ENCODE measurements at regions not wholly inside any gene's neighbourhood (a gene's known extent, or its start where the extent isn't known, plus 50 kb on each side); places are given as distances from the start of the nearest gene placed in this dataset.
A peak's percentile ranks its signal among the peaks of the same experiment; 100 is the strongest.
"Not testable (repeated sequence)": the region's sequence is repeated elsewhere in the genome, so short reads cannot be mapped to it uniquely, and the experiment has no call there.

DNA sequence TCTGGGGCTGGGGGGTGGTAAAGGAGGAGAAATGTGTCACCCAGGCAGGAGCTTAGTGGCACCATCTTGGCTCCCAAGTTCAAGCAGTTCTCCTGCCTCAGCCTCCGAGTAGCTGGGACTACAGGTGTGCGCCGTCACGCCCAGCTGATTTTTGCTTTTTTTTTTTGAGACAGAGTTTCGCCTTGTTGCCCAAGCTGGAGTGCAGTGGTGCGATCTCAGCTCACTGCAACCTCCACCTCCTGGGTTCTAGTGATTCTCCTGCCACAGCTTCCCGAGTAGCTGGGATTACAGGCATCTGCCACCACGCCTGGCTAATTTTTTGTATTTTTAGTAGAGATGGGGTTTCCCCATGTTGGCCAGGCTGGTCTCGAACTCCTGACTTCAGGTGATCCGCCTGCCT lies 82.1 kb upstream of the METTL9 start:
- not testable (repeated sequence) for DNase-seq

DNA sequence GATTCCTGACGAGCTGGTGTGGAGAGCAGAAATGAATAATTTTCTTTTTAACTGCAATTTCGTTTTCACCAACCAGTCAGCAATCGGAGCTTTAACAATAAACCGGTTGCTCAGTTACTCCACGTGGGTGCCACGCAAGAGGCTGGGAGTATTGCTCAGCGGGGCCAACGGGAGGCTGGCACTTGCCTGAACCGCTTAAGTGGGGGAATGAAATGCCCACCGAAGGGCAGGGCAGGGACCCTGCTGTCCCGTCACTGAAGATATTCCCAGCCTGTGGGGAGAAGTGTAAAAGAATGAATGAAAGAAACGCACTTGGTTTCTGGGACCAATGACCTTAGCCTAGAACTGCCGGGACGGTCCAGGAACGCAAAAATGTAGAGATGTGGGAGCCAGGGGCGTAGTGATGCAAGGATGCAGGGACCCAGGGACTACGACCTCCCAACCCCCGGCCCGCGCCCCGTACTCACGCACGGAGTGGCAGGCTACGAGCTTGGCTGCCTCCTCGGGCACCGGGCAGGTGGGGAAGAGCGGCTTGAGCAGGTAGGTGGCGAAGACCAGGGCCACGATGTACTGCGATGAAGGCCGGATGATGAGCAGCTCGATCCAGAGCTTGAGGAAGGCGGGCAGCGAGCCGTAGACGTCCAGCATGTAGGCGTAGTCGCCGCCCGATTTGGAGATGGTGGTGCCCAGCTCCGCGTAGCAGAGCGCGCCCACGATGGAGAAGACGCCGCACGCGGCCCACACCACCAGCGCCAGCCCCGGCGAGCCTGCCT lies 79.8 kb upstream of the METTL9 start:
- peak; percentile 11 for DNase-seq

DNA sequence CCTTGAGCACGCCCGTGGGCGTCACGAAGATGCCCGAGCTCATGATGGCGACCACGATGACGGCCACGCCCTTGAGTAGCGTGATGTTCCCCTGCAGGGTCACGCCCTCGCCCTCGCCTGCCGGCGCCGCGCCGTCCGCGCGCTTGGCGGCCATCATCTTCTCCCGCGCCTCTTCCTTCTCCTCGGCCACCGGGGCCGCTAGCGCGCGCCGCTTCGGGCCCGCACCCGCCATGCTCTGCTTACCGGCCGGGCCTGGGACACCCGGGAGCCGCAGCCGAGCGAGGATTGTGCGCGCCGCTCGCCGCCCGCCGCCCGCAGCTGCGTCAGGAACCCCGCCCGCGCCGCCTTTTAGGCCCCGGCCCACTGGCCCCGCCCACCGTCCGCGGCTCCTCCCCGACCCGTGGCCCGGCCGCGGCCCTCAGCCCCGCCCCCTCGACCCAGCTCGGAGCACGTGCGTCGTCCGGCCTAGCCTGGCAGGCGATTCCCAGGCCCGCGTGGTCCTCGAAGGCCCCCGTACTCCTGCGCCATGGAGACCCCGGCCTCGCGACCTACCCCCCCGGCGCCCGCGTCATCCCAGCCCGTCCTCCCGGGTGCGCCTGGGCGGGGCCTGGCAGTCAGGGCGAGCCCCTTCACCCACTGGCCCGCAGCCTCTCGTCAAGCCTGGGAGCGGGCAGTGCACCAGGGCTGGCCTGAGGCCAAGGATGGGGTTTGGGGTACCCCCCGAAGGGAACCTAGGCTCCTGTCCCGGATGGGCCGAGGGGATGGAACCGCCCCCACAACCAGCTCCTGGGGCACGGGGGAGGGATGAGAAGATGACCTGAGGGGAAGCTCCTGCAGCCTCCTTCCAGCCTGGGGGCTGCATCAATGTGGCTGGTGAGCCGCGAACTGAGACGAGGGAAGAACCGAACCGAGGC lies 79.0 kb upstream of the METTL9 start:
- DNase-seq, result peak; percentile 99

DNA sequence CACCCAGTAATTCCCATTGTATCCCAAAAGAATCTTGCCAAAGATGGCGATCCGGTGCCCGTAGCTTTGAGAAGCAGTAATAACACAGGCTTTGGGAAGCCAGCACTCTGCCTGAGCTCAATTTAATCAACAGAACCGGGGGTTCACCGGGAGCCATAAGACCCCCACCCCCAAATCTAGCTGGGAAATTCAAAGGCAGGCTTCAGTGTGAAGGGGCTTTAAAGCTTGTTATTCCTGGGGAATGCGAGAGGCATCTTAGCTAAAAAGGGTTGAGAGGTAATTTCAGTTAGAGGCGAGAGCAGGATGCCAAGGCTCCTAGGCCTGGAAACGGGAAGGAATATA lies 78.4 kb upstream of the METTL9 start:
- peak; percentile 2 for DNase-seq

DNA sequence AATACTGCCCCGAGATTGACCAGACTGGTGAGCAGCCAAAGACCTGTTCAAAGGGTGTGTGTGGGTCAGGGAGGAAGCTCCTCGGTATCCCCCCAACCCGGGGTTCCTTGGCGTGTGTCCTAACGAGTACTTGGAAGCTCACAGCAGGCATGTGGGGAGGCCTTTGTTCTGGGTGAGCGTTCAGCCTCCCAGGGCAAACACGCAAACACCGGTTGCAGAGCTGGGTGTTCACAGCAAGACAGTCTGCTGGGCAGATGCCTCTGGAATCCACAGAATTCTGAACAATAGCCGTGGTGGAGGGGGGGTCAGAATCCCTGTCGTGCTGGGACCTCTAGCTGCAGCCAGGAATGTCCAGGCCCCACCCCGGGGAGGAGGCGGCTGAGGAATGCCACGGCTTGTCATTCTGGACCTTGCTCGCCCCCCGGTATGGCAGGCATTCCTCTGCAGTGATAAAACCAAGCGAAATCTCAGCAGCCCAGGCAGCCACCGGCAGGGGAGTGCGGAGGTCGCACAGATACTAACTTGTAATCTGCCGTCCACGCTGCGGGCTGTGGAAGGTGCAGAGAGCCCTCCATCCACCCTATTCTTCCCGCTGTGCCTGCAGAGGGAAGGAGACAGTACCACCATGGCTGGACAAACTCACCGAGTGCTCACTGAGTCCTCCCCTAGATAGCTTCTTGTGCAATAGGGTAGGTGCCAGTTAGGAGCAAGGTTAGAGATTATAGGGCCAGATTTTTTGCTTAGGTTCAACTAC lies 77.8 kb upstream of the METTL9 start:
- peak; percentile 3 for DNase-seq

DNA sequence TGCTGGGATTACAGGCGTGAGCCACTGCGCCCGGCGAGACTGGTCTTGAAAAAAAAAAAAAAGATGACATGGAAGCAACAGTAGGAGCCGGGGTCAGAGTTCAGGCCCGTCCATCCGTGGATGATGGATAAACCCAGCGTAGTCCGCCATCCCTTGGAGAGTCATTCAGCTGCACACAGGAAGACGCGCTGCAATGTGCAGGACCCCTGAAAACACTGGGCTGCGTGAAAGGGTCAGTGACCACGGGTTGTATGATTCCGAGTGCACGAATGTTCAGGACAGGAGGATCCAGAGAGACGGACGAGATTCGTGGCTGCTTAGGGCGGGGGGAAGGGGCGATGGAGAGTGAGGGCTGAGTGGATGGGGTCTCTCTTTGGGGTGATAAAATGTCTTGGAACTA lies 76.5 kb upstream of the METTL9 start:
- not testable (repeated sequence) for DNase-seq

DNA sequence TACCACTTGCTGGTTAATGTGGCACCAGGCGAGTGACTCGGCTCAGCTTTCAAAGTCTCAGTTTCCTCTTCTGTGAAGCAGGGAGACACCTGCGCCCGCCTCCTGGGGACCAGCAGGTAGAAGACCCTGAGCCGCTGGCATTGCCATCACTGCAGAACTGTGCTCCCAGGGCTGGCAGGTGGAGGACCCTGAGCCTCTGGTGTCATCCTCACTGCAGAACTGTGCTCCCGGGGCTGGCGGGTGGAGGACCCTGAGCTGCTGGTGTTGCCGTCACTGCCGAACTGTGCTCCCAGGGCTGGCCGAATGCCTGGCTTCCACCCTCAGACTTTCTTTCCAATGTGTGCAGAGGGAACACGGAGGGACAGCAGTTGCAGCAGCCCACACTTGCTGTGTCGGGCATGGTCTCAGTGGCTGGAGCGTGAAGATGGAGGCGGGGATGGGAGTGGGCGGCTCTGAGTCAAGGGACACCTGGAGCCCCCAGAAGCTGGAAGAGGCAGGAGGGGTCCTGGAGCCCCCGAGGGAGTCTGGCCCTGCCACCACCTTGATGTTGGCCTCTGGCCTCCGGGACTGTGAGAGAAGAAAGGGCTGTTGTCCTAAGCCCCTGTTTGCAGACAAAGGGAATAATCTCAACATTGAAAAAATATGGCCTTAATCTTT lies 75.8 kb upstream of the METTL9 start:
- no peak for DNase-seq

DNA sequence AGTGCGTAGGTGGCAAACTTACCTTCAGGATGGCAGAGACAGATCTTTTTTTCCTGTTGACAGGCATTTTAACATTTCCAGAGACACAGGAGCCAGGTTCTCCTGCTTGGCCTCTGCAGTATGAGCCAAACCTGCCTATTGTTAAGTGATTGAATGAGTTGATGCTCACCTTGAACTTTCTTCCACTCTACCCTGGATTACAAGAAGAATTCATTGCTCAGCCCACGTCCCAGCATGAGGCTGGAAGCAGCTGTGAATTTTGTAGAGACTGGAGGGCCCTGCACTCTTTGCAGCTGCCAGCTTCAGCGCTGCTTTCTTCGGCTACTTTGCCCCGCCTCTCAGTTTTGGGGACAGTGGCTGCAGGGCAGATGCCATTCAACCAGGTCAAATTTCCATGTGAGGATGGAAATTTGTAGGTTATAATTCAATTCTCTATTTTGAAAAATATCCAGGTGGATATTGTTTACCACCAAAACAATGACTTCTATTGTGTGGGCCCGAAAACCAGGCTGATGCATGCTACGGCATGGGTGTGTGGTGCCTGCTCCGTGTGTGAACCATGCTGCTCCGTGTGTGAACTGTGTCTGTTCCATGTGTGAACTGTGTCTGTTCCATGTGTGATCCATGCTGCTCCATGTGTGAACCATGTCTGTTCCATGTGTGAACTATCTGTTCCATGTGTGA lies 75.2 kb upstream of the METTL9 start:
- no peak for DNase-seq

DNA sequence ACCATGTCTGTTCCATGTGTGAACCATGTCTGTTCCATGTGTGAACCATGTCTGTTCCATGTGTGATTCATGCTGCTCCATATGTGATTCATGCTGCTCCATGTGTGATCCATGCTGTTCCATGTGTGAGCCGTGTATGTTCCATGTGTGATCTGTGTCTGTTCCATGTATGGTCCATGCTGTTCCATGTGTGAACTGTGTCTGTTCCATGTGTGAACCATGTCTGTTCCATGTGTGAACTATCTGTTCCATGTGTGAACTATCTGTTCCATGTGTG lies 74.7 kb upstream of the METTL9 start:
- not testable (repeated sequence) for DNase-seq

DNA sequence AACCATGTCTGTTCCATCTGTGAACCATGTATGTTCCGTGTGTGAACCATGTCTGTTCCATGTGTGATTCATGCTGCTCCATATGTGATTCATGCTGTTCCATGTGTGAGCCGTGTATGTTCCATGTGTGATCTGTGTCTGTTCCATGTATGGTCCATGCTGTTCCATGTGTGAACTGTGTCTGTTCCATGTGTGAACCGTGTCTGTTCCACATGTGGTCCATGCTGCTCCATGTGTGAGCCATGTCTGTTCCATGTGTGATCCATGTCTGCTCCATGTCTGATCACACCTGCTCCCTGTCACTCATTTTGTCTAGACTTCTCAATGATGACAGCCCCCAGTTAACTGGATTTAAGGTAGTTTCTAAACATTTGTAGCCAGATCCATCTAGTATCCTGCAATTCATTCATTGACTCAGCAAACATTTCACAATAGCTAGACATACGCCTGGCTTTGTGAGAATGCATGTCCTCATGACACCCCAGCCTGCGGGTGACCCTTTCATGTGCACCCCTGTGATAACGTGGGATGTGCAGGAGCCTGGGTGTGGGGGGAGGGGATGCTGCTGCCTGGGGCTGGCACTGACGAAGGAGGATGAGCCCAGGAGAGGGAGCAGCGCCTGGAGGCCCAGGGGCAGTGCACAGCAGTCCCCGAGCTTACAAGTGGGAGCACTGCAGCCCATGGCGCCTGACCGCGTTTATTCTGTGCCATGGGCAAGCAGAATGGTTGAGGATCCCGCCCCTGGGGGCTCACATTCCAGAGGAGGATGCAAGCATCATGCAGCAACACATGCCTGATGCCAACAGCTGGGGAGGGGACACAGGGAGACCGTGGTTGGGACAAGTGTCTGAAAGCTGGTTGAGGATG lies 74.1 kb upstream of the METTL9 start:
- DNase-seq, result not testable (repeated sequence)

DNA sequence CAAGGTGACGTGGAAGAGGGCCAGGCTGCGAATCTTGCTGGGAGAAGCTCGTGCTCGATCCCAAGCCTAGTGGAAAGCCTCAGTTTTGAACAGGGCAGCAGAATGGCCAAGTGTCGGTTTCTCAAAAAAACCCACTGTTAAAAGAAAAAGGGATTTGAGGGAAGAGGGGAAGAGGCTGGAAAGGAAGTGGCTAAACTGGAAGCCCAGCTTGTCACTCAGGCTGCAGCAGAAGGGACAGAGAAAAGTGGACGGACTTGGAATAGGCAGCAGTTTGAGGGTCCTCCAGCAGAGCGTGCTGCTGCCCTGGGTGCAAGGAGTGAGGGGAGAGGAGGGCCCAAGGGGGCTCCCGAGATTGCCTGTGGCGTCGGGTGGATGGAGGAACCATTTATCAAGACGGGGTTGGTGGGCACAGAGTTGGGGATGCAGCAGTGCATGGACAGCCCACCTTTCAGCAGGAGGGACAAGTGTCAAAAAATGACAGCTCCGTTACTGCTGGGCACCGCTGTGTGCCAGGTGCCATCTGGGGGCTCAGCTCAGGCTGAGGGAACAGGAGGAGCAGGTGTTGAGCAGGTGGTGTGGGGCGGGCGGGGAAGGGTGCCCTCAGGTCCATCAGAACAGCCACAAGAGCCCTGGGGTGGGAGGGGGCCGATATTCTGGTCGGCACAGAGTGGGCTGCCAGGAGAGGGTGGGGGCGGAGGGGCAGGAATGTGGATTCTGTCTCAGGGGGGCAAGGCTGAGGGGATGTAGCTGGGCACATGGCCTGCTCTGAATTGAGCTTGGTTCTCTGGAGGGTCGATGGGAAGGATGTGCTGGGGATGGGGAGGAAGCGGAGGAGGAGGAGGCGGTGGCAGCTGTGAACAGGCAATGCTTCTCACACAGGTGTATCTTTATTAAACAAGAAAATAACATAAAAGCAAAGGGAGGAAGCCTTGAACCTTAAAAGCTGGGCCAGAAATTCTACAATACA lies 73.1 kb upstream of the METTL9 start:
- DNase-seq, result not testable (repeated sequence)

DNA sequence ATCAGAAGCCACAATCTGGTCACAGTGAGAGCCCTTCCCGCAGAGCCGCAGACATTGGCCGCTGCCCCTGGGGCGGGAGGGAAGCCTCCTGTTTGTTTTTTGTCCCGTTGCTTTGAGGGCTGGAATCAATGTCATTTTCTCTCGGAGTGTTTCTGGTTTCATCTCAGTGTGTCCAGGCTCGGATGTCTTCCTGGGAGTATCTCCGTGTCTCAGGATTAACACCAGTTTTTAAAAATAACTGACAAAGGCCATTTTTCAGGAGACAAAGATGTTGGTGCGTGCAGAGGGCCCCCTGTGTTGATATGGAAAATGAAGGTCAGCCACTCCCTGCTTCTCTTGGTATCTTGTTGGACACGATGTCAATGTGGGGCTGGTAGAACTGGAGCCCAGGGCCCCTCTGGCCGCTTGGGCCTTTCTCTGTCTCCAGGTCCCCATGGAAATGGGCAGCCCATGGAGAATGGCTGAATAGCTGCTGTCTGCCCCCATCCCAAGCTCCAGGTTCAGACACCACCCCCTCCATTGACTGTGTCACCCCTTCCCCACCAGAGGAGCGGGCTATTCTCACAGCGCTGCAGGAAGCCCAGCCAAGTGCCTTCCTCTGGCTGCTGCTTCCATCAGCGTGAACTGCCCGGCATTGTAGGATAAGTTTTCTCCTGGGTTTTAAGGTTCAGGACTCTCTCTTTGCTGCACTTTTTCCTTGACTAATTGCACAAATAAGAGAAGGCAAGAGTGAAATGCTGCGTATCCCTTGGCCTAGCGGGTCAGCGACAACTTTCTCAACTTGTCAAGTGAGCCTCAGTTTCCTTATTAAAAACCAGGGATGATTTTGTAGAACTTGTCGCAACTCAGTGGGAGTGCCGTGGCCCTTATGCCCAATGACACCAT lies 72.2 kb upstream of the METTL9 start:
- DNase-seq, result no peak

DNA sequence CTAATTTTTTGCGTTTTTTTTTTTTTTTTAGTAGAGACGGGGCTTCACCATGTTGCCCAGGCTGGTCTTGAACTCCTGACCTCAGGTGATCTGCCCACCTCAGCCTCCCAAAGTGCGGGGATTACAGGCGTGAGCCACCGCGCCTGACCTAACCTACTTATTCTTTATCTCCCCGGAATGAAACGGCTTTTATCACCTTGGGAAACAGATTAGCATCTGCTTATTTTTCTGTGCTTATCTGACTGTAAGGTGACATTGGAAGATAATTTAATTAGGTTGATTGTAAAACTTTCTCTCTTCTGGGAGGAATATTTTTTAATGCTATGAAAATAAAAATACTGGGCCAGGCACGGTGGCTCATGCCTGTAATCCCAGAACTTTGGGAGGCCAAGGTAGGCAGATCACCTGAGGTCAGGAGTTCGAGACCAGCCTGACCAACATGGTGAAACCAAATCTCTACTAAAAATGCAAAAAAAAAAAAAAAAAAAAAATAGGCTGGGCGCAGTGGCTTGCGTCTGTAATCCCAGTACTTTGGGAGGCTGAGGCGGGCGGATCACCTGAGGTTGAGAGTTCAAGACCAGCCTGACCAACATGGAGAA lies 70.2 kb upstream of the METTL9 start:
- DNase-seq, result not testable (repeated sequence)

DNA sequence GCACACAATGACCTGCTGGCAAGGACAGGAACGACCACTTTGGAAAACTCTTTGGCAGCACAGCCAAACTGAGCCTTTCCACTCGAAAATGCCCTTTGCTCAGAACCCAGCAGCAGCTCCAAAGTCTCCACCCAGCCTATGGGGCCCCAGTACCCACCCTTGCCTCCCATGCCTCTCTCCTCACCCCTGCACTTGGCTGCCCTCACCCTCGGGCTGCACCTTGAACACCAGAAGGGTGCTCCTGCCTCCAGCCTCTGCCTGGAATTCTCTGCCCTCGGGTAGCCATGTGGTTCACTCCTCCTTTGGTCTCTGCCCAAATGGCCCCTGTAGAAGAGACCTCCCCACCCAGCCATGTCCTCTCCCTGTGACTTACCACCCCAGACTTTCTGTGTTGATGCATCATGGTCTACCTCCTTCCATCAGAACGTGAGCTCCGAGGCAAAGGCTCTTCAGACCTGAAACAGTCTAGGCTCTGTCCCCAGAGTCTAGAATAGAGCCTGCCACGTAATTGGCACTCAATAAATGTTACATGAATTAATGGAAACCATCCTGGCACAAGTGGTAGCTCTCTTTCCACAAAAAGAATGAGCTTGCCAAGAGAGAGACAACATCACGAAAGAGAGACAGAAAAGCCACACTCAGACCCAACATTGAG lies 68.5 kb upstream of the METTL9 start:
- DNase-seq, result not testable (repeated sequence)

DNA sequence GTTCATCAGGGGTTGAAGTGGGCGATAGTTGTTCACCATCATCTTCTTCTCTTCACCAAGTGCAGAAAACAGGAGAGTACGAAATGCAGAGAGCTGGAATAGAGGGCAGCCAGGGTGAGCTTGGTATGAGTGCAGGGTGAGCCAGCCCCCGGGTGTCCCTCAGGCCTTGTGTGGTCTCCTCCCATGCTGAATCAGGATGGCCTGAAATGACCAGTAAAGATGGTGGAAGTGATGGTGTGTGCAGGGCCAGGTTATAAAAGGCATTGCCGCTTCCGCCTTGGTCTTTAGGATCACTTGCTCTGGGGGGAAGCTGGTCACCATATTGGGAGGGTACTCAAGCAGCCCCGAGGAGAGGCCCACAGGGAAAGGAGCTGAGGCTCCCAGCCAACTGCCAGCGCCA lies 66.4 kb upstream of the METTL9 start:
- not testable (repeated sequence) for DNase-seq

DNA sequence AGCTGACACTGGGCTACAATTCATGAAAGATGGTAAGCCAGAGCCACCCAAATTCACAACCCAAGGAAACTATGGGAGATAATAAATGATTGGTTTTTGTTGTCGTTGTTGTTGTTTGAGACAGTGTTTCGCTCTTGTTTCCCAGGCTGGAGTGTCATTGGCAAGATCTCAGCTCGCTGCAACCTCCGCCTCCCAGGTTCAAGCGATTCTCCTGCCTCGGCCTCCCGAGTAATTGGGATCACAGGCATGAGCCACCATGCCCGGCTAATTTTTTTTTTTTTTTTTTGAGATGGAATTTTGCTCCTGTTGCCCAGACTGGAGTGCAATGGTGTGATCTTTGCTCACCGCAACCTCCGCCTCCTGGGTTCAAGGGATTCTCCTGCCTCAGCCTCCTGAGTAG lies 65.9 kb upstream of the METTL9 start:
- not testable (repeated sequence) for DNase-seq

DNA sequence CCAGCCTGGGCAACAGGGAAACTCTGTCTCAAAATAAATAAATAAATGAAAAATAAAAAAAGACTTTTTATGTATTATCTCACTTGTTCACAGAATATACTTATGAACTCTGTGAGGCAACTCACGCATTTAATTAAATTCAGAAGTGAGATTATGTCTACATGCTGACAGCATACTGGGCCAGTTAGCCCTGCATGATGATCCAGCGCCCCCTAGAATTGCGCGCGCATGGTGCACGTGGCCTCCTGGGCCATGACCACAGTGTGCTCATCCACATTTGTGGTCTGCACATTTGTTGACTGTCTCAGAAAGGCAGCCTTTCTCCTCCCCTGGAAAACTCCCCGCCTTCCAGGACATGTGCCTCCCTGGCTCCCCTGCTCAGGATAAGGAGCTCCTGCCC lies 64.8 kb upstream of the METTL9 start:
- peak; percentile 56 for DNase-seq

DNA sequence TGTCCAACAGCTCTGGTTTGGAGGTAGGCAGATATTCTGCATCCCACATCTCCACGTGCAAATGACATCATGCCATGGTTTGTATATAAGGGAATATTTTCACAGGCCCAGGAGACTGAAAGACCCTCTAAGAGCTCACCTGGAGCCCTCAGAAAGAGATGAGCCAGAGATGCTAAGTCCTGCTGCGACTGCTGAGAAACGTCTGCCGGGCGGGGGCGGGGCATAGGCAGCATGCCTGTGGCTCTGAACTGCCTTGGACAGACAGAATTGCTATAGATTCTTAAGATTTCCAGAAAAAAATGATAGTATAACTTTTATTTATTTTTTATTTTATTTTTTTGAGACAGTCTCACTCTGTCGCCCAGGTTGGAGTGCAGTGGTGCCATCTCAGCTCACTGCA lies 64.2 kb upstream of the METTL9 start:
- not testable (repeated sequence) for DNase-seq
